ENCODE measurements at regions not wholly inside any gene's neighbourhood (a gene's known extent, or its start where the extent isn't known, plus 50 kb on each side); places are given as distances from the start of the nearest gene placed in this dataset.

DNA sequence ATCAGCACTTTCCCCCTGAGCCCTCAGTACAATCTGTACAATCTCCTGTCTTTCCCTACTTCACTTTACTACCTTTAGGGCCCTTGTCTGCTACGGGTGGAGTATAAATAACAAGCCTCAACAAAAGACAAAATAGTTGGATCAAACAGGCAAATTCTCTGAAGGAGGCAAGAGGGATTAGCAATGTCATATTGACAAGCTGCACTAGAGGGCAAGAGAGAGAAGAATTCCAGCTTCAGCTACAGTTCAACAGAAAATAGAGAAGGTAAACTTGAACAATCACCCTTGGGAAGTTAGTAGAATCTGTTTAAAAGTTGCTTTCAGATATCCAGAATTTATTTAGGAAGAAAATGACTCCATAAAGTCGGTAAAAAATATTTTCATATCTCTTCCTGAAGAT is 68.4 kb upstream of the IZUMO3 start:
- TF ChIP-seq EGR1 (IDR thresholded peaks at IDR 0.05) = no peak
- TF ChIP-seq YY1 (IDR thresholded peaks at IDR 0.05; ENCODE audit: low read depth) = no peak
- no peak for TF ChIP-seq CREB1 (IDR thresholded peaks at IDR 0.05; ENCODE audit: low read depth)
- no peak for TF ChIP-seq FOXM1 (IDR thresholded peaks at IDR 0.05; ENCODE audit: borderline replicate concordance, low read depth)
- no peak for TF ChIP-seq ZBTB7A (IDR thresholded peaks at IDR 0.05; ENCODE audit: low read depth)
- no peak for TF ChIP-seq TAF1 (IDR thresholded peaks at IDR 0.05; ENCODE audit: low read depth)
- TF ChIP-seq RAD21 (IDR thresholded peaks at IDR 0.05; ENCODE audit: low read depth) = no peak
- no peak for TF ChIP-seq CEBPB (IDR thresholded peaks at IDR 0.05)
- TF ChIP-seq, protein P1, sequence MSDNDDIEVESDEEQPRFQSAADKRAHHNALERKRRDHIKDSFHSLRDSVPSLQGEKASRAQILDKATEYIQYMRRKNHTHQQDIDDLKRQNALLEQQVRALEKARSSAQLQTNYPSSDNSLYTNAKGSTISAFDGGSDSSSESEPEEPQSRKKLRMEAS (IDR thresholded peaks at IDR 0.05) = no peak
- no peak for TF ChIP-seq EP300 (IDR thresholded peaks at IDR 0.05; ENCODE audit: borderline replicate concordance)
- TF ChIP-seq, protein P2, sequence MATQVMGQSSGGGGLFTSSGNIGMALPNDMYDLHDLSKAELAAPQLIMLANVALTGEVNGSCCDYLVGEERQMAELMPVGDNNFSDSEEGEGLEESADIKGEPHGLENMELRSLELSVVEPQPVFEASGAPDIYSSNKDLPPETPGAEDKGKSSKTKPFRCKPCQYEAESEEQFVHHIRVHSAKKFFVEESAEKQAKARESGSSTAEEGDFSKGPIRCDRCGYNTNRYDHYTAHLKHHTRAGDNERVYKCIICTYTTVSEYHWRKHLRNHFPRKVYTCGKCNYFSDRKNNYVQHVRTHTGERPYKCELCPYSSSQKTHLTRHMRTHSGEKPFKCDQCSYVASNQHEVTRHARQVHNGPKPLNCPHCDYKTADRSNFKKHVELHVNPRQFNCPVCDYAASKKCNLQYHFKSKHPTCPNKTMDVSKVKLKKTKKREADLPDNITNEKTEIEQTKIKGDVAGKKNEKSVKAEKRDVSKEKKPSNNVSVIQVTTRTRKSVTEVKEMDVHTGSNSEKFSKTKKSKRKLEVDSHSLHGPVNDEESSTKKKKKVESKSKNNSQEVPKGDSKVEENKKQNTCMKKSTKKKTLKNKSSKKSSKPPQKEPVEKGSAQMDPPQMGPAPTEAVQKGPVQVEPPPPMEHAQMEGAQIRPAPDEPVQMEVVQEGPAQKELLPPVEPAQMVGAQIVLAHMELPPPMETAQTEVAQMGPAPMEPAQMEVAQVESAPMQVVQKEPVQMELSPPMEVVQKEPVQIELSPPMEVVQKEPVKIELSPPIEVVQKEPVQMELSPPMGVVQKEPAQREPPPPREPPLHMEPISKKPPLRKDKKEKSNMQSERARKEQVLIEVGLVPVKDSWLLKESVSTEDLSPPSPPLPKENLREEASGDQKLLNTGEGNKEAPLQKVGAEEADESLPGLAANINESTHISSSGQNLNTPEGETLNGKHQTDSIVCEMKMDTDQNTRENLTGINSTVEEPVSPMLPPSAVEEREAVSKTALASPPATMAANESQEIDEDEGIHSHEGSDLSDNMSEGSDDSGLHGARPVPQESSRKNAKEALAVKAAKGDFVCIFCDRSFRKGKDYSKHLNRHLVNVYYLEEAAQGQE (IDR thresholded peaks at IDR 0.05; ENCODE audit: low read depth) = no peak
- TF ChIP-seq, protein P3, sequence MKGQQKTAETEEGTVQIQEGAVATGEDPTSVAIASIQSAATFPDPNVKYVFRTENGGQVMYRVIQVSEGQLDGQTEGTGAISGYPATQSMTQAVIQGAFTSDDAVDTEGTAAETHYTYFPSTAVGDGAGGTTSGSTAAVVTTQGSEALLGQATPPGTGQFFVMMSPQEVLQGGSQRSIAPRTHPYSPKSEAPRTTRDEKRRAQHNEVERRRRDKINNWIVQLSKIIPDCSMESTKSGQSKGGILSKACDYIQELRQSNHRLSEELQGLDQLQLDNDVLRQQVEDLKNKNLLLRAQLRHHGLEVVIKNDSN (IDR thresholded peaks at IDR 0.05) = no peak
- TF ChIP-seq TEAD4 (IDR thresholded peaks at IDR 0.05) = no peak
- no peak for TF ChIP-seq NFIC (IDR thresholded peaks at IDR 0.05)
- no peak for TF ChIP-seq TCF12 (IDR thresholded peaks at IDR 0.05; ENCODE audit: low read depth)

DNA sequence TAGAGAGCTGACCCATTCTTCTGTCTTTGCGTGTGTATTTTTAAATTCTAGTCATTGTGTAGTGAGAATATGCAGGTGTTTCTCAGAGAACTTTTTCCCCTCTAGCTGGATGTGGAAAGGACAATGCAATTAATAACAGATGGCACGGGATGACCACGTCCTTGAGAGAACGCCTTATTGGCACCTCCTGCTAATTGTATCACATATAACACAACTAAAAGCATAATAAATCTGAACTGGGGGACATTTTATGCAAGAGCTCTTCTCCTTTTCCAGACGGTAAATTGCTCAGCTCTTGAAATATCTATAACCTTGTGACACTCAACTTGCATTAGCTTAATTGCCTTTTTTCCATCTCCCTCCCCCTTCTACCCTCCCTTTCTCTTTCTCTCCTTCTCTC is 62.9 kb upstream of the IZUMO3 start:
- TF ChIP-seq EP300 (IDR thresholded peaks at IDR 0.05; ENCODE audit: borderline replicate concordance) = no peak
- TF ChIP-seq CEBPB (IDR thresholded peaks at IDR 0.05) = no peak
- no peak for TF ChIP-seq RAD21 (IDR thresholded peaks at IDR 0.05; ENCODE audit: low read depth)
- no peak for TF ChIP-seq YY1 (IDR thresholded peaks at IDR 0.05; ENCODE audit: low read depth)
- TF ChIP-seq TEAD4 (IDR thresholded peaks at IDR 0.05) = no peak
- TF ChIP-seq, protein P2 (IDR thresholded peaks at IDR 0.05; ENCODE audit: low read depth) = no peak
- TF ChIP-seq FOXM1 (IDR thresholded peaks at IDR 0.05; ENCODE audit: borderline replicate concordance, low read depth) = no peak
- TF ChIP-seq, protein P3 (IDR thresholded peaks at IDR 0.05) = no peak
- TF ChIP-seq NFIC (IDR thresholded peaks at IDR 0.05) = no peak

DNA sequence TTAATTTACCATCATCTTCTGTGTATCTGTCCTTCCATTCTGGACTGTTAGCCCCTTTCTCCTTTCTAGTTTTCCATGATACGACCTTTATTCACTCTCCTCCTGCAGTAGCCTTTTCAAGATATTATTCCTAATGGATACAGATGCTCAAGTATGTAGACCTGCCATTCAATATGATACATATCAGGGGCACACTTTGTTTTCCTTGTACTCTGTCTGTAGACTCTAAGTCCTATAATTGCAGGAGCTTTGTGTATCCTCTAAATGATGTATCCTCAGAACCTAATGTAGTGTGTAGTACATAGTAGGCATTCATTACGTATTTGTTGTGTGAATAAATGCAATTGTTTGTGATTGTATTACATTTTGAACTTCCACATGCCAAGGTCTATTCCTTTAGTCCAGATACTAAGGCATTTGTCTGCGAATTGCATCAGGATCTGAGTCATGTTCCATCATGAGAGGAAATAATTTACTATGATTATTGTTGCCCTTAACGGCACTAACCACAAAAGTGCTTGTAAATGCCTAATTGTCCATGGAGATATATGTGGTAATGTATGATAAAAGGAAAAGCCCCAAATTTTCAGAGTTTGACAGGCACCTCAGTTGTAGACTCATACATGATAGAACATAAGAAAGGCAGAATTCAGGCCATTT is 57.1 kb upstream of the IZUMO3 start:
- TF ChIP-seq, protein P3 (IDR thresholded peaks at IDR 0.05) = no peak
- TF ChIP-seq, protein P2 (IDR thresholded peaks at IDR 0.05; ENCODE audit: low read depth) = no peak
- TF ChIP-seq TEAD4 (IDR thresholded peaks at IDR 0.05) (no peak), CEBPB (IDR thresholded peaks at IDR 0.05) (no peak), CREB1 (IDR thresholded peaks at IDR 0.05; ENCODE audit: low read depth) (no peak)
- TF ChIP-seq, protein P1 (IDR thresholded peaks at IDR 0.05) = no peak
